ENCODE measurements at regions not wholly inside any gene's neighbourhood (a gene's known extent, or its start where the extent isn't known, plus 50 kb on each side); places are given as distances from the start of the nearest gene placed in this dataset.

- Histone ChIP-seq H3F3A (ENCODE audit: insufficient read depth, low read depth) (no peaks in the 10 kb centered on the region), H3K36me3 (ENCODE audit: low read depth) (no peaks in the 10 kb centered on the region), H3K27ac (no peak overlapping the region), H3K4me2 (no peak overlapping the region), H3K9me2 (ENCODE audit: insufficient read depth) (no peaks in the 10 kb centered on the region), H3K4me1 (replicated peaks; ENCODE audit: insufficient read depth) (no peaks in the 10 kb centered on the region), H3K27me3 (ENCODE audit: insufficient read depth, low read depth) (no peaks in the 10 kb centered on the region; the same call in 1 of the 2 replicates), H3K79me2 (ENCODE audit: low read depth) (no peaks in the 10 kb centered on the region), H4K20me1 (ENCODE audit: insufficient read depth) (no peaks in the 10 kb centered on the region), H3K9me3 (ENCODE audit: insufficient read depth, low read depth) (no peaks in the 10 kb centered on the region), H3K4me3 (no peak overlapping the region), H2AFZ (no peak overlapping the region)
- no TSS peak for BruUV-seq (replicated peaks)
- no peak for DNase-seq
- ChIA-PET POLR2A (ENCODE audit: unreplicated experiment) (no interaction called here), CTCF (no interaction called here)
- TF ChIP-seq EZH2 (IDR thresholded peaks at IDR 0.05; ENCODE audit: low read depth), result no peak
- TF ChIP-seq, protein P1, sequence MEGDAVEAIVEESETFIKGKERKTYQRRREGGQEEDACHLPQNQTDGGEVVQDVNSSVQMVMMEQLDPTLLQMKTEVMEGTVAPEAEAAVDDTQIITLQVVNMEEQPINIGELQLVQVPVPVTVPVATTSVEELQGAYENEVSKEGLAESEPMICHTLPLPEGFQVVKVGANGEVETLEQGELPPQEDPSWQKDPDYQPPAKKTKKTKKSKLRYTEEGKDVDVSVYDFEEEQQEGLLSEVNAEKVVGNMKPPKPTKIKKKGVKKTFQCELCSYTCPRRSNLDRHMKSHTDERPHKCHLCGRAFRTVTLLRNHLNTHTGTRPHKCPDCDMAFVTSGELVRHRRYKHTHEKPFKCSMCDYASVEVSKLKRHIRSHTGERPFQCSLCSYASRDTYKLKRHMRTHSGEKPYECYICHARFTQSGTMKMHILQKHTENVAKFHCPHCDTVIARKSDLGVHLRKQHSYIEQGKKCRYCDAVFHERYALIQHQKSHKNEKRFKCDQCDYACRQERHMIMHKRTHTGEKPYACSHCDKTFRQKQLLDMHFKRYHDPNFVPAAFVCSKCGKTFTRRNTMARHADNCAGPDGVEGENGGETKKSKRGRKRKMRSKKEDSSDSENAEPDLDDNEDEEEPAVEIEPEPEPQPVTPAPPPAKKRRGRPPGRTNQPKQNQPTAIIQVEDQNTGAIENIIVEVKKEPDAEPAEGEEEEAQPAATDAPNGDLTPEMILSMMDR (conservative IDR thresholded peaks at IDR 0.05), result no peak
- intact Hi-C loops (cut with micrococcal nuclease; ENCODE audit: unreplicated experiment), result loop anchor here (5.0 to 10.0 kb wide), 3 partner anchors 151 to 1181 kb away; no protein-coding TSS in a partner anchor
Observed at GRCh38 chr4:16293210-16293838, 67.1 kb upstream of the TAPT1 start.

DNA sequence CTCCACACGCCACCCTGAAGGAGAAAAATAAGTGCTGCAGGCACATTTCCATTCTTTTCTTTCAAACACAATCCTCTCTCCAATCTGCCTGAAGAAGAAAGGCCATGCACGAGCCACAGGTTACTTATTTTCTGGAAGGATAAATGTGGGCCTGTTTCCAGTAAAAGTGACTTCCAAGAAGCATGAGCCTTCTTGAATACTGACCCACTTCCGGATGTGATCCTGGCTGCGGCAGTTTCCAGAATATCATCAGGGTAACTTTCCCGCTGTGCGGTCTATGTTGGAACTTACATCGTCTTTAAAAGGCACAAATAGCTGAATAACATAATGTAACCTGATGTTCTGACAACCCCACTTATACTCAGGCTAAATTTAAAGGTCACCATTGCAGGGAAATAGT lies 66.3 kb upstream of the TAPT1 start:
- no peak overlapping the region for H3K4me3 ChIP-seq

GRCh38 chr4:16290681-16291420 lies 64.6 kb upstream of the TAPT1 start:
- H3K36me3 ChIP-seq (ENCODE audit: low read depth), result no peaks in the 10 kb centered on the region
- H3K9me2 ChIP-seq (ENCODE audit: insufficient read depth), result no peaks in the 10 kb centered on the region
- no TSS peak for BruUV-seq (replicated peaks)
- H3K27me3 ChIP-seq (ENCODE audit: insufficient read depth, low read depth), result peaks cover 6% of the 10 kb centered on the region; the same call in 1 of the 2 replicates
- H3K79me2 ChIP-seq (ENCODE audit: low read depth), result no peaks in the 10 kb centered on the region
- POLR2A ChIA-PET (ENCODE audit: unreplicated experiment), result no interaction called here
- intact Hi-C loops (cut with micrococcal nuclease; ENCODE audit: unreplicated experiment), result loop anchor here (5.0 to 10.0 kb wide), 3 partner anchors 154 to 1184 kb away; no protein-coding TSS in a partner anchor
- no peak overlapping the region for H3K4me3 ChIP-seq
- no peak for TF ChIP-seq EZH2 (IDR thresholded peaks at IDR 0.05; ENCODE audit: low read depth)
- TF ChIP-seq, protein P1 (conservative IDR thresholded peaks at IDR 0.05), result no peak
- H2AFZ ChIP-seq, result no peak overlapping the region
- no peaks in the 10 kb centered on the region for H3F3A ChIP-seq (ENCODE audit: insufficient read depth, low read depth)
- no peaks in the 10 kb centered on the region for H3K9me3 ChIP-seq (ENCODE audit: insufficient read depth, low read depth)
- H3K4me2 ChIP-seq, result no peak overlapping the region
- no peak for DNase-seq
- no peak overlapping the region for H3K27ac ChIP-seq
- no peaks in the 10 kb centered on the region for H4K20me1 ChIP-seq (ENCODE audit: insufficient read depth)
- CTCF ChIA-PET, result no interaction called here
- H3K4me1 ChIP-seq (replicated peaks; ENCODE audit: insufficient read depth), result no peaks in the 10 kb centered on the region

More for the DNA sequence above, 66.3 kb upstream of the TAPT1 start:
- Histone ChIP-seq H3K4me2 (no peak overlapping the region), H4K20me1 (ENCODE audit: insufficient read depth) (no peaks in the 10 kb centered on the region), H3K9me3 (ENCODE audit: insufficient read depth, low read depth) (no peaks in the 10 kb centered on the region), H2AFZ (no peak overlapping the region), H3F3A (ENCODE audit: insufficient read depth, low read depth) (no peaks in the 10 kb centered on the region), H3K79me2 (ENCODE audit: low read depth) (no peaks in the 10 kb centered on the region), H3K27ac (no peak overlapping the region), H3K9me2 (ENCODE audit: insufficient read depth) (no peaks in the 10 kb centered on the region), H3K36me3 (ENCODE audit: low read depth) (no peaks in the 10 kb centered on the region), H3K27me3 (ENCODE audit: insufficient read depth, low read depth) (peaks cover 4% of the 10 kb centered on the region; the same call in 1 of the 2 replicates), H3K4me1 (replicated peaks; ENCODE audit: insufficient read depth) (no peaks in the 10 kb centered on the region)
- TF ChIP-seq EZH2 (IDR thresholded peaks at IDR 0.05; ENCODE audit: low read depth), result no peak
- TF ChIP-seq, protein P1 (conservative IDR thresholded peaks at IDR 0.05), result no peak
- intact Hi-C loops (cut with micrococcal nuclease; ENCODE audit: unreplicated experiment), result loop anchor here (5.0 to 10.0 kb wide), 3 partner anchors 152 to 1182 kb away; no protein-coding TSS in a partner anchor
- CTCF ChIA-PET, result no interaction called here
- DNase-seq, result no peak
- POLR2A ChIA-PET (ENCODE audit: unreplicated experiment), result no interaction called here
- no TSS peak for BruUV-seq (replicated peaks)

Data from PC-9 (cell line).